GM12801 (cell line): ENCODE measurements at regions not wholly inside any gene's neighbourhood (a gene's known extent, or its start where the extent isn't known, plus 50 kb on each side); places are given as distances from the start of the nearest gene placed in this dataset.

Experiments used
- CTCF ChIP-seq: IDR thresholded peaks from one replicate; pipeline ENCODE4 v1.5.1; 2011; ENCODE audit warnings: control low read depth; ENCODE audit not compliant: insufficient read length; ENCODE audit errors: extremely low read depth

DNA sequence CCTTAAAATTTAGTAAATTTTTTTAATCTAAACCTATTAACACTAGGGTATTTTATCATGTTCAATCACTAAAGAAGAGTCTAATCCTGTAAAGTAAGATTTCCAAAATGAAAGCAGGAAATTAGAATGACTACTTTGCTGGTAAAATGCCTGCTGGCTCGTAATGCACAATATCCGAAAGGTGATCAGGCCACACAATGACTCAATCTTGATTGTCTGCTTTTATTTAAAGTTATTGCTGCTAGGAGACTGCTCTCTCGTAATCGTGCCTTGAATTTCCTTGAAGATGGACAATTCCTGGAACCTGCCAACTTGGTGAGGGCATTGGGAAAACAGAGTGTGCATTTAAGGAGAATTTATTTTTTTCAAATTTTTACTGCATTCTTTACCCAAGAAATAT lies 1786.5 kb upstream of the RAG2 start:
- no peak for TF ChIP-seq CTCF

DNA sequence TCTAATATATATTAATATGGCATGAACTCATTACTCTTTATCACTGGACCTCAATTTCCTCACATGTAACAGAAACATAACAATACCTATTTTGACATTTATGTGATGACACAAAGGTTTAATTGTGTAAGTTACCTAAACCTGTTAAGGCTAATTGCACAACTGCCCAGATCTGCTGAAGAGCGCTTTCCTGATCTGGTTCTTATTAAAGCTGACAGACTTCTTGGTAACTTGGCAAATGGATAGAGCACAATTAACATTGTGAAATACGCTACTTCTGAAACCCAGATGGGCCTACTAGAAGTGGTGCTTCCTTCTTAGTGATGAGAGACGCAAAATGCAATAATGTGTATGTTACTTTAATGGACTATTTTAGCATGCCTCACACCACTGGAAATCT lies 1767.2 kb upstream of the RAG2 start:
- no peak for TF ChIP-seq CTCF

GRCh38 chr11:38356255-38356654 lies 1758.2 kb upstream of the RAG2 start:
- TF ChIP-seq CTCF: no peak

GRCh38 chr11:38345286-38345685 lies 1747.2 kb upstream of the RAG2 start:
- no peak for TF ChIP-seq CTCF

DNA sequence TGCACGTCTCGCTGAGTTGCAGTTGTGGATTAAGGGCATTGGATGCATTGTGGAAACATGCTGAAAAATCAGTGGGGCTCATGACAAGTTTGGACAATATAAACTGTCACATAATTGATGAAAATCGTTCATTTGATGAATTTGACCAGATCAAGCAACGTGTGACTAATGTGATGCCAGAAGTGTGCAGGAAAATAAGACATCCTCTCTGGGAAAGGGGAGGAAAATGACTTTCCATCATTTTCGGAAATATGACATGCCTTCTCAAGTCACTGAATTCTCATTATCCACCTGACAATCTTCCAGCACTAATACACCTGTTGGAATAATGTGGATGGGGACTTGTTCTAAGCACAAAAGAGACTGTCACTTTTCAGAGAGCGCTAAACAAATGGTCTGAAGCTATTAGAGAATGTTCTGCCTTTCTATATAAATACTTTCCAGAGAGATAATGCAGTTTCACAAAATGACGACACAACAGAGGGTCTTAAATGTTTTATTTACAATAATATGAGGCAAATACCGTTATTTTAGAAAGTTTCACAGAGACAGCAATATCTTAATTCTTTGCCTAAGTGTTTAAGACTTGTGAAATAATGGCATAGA lies 1741.9 kb upstream of the RAG2 start:
- TF ChIP-seq CTCF: no peak

- no peak for TF ChIP-seq CTCF
These were observed 1734.0 kb upstream of the RAG2 start for GRCh38 chr11:38332046-38332445.

DNA sequence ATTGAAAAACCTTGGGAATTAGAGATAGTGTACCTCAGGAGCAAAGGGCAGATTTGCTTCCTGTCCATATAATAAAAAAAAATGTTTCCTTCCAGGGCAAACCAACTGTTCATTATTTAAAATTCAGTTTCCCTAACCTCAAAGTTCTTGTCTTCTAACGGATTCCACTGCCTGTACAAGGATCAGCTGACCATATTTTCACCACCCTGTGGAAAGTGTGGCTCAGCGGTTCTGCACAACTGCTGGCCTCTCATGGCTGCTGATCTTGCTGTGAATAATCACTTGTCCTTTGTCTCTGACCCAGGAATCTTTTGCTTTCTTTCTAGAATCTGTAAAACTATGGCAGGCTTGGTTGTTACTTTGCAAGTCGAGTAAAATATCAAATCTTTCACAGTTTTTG lies 1732.5 kb upstream of the RAG2 start:
- no peak for TF ChIP-seq CTCF
